ENCODE measurements at regions not wholly inside any gene's neighbourhood (a gene's known extent, or its start where the extent isn't known, plus 50 kb on each side); places are given as distances from the start of the nearest gene placed in this dataset.

DNA sequence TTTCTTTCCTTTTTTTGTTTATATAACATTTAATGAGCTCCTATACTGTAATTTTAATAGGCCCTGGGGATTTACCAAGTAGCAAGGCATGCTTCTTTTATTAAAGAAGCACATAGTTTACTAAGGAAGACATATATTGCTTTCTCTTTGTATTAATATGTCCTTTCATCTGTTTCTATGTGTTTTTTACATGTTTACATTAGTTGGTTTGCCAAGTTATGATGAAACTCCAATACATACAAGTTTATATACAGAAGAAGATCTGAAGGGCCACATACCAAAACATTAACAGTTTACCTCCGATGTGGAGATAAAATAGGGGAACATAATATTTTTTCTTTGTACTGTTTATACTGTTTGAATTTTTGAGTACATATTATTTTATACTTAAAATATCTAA lies 100.9 kb downstream of the LACC1 start:
- no peaks in the 10 kb centered on the region for H3K27me3 ChIP-seq (ENCODE audit: control insufficient read depth in 1 of 2, insufficient read depth in 2 of 2, low read length in 1 of 2)
- H3K9me3 ChIP-seq (ENCODE audit: control insufficient read depth, low read length) = no peaks in the 10 kb centered on the region
- H3K27ac ChIP-seq (ENCODE audit: low read depth in 1 of 2, low read length in 2 of 2) = no peak overlapping the region
- ATAC-seq (ENCODE audit: low FRiP score) = no peak
- intact Hi-C loops (cut with DNase I) = no loop called here
- no peaks in the 10 kb centered on the region for H3K36me3 ChIP-seq (ENCODE audit: control insufficient read depth in 1 of 2, insufficient read depth in 2 of 2, low read length in 1 of 2)
- no peak for DNase-seq
- no peak overlapping the region for H3K4me3 ChIP-seq (ENCODE audit: low read length in 2 of 2)
- WGBS, 2 donors = 86 to 89% methylated on average over 1 of the region's 1 CpG
- H3K4me1 ChIP-seq (ENCODE audit: control insufficient read depth in 1 of 2, insufficient read depth in 2 of 2, low read length in 2 of 2) = no peaks in the 10 kb centered on the region

DNA sequence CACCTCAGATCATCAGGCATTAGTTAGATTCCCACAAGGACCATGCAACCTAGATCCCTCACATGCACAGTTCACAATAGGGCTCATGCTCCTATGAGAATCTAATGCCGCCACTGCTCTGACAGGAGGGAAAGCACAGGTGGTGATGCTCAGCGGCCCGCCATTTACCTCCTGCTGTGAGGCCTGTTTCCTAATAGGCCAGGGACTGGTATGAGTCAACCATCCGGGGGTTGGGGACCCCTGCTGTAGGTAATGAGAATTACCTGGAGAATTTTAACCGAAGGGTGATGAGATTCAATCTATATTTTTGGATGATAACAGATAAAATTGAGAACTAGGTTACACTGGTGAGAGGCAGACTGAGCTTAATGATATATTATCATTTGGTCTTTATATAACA lies 101.4 kb downstream of the LACC1 start:
- H3K9me3 ChIP-seq (ENCODE audit: control insufficient read depth, low read length) = no peaks in the 10 kb centered on the region
- H3K27me3 ChIP-seq (ENCODE audit: control insufficient read depth in 1 of 2, insufficient read depth in 2 of 2, low read length in 1 of 2) = no peaks in the 10 kb centered on the region
- ATAC-seq (ENCODE audit: low FRiP score) (no peak), DNase-seq (no peak)
- H3K4me3 ChIP-seq (ENCODE audit: low read length in 2 of 2) = no peak overlapping the region
- H3K4me1 ChIP-seq (ENCODE audit: control insufficient read depth in 1 of 2, insufficient read depth in 2 of 2, low read length in 2 of 2) = peaks cover 0 to 2% of the 10 kb centered on the region in 2 donors
- no peaks in the 10 kb centered on the region for H3K36me3 ChIP-seq (ENCODE audit: control insufficient read depth in 1 of 2, insufficient read depth in 2 of 2, low read length in 1 of 2)
- no peak overlapping the region for H3K27ac ChIP-seq (ENCODE audit: low read depth in 1 of 2, low read length in 2 of 2)
- WGBS, 2 donors = 93 to 98% methylated on average over 5 of the region's 5 CpGs
- intact Hi-C loops (cut with DNase I) = no loop called here

DNA sequence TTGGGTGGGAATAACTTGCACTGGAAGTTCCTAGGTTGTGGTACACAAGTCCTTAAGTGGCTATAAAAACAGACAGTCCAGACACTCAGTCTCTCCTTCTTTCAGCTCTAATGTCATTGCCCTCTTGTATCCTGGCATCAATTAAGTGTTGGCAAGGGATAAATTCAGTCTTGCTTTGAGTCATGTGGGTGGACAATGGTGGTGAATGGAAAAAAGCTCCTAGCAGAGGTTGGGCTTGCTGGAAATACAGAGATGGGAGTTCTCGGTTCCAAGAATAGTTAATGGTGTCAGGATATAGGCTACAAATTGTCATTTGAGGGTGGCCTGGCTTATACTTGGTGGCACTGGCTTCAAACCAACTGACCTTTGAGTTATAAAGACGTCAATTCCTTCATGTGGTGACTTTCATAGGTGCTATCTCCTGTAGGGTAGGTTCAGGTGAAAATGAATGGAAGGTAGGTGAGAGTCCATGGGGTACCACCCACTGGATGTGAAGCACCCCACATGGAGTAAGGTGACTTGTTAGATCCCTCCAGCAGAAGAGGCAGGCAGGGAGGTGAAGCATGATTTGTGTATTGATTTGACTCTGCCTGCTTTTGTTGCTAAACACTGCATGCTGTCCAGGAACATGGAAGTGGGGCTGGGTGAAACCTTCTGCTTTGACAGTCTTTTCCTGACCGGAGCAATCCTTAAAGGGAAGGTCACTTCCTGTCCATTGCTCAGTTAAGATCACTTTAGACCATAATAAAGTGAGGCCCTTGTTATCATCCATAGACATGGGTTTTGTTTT lies 102.0 kb downstream of the LACC1 start:
- DNase-seq (no peak), ATAC-seq (ENCODE audit: low FRiP score) (no peak)
- Histone ChIP-seq H3K27me3 (ENCODE audit: control insufficient read depth in 1 of 2, insufficient read depth in 2 of 2, low read length in 1 of 2) (no peaks in the 10 kb centered on the region), H3K36me3 (ENCODE audit: control insufficient read depth in 1 of 2, insufficient read depth in 2 of 2, low read length in 1 of 2) (no peaks in the 10 kb centered on the region), H3K27ac (ENCODE audit: low read depth in 1 of 2, low read length in 2 of 2) (no peak overlapping the region), H3K4me3 (ENCODE audit: low read length in 2 of 2) (no peak overlapping the region), H3K9me3 (ENCODE audit: control insufficient read depth, low read length) (no peaks in the 10 kb centered on the region), H3K4me1 (ENCODE audit: control insufficient read depth in 1 of 2, insufficient read depth in 2 of 2, low read length in 2 of 2) (peaks cover 0 to 2% of the 10 kb centered on the region in 2 donors)
- WGBS, 2 donors = 94 to 95% methylated on average over 3 of the region's 3 CpGs
- intact Hi-C loops (cut with DNase I) = no loop called here

DNA sequence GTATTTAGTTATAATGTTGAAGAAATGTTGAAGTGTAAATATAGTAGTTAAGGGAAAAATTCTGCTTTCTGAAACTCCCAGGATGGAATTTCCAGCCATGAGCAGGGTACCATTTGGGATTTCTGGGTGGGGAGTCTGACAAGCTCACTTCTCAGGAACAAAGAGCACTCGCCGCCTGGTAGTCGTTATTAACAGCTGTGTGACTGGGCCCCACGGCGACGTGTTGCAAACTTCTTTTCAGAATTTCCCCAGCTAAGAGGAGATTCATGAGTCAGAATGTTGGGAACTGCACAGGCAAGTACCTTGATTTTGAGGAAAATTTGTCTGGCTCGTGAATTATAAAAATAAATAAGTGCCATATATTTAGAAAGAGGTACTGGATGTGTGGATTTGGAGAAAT lies 103.7 kb downstream of the LACC1 start:
- Histone ChIP-seq H3K4me1 (ENCODE audit: control insufficient read depth in 1 of 2, insufficient read depth in 2 of 2, low read length in 2 of 2) (peaks cover 0 to 2% of the 10 kb centered on the region in 2 donors), H3K27me3 (ENCODE audit: control insufficient read depth in 1 of 2, insufficient read depth in 2 of 2, low read length in 1 of 2) (no peaks in the 10 kb centered on the region), H3K9me3 (ENCODE audit: control insufficient read depth, low read length) (no peaks in the 10 kb centered on the region), H3K36me3 (ENCODE audit: control insufficient read depth in 1 of 2, insufficient read depth in 2 of 2, low read length in 1 of 2) (no peaks in the 10 kb centered on the region), H3K27ac (ENCODE audit: low read depth in 1 of 2, low read length in 2 of 2) (no peak overlapping the region), H3K4me3 (ENCODE audit: low read length in 2 of 2) (no peak overlapping the region)
- 80 to 88% methylated on average over 7 of the region's 7 CpGs for WGBS, 2 donors
- intact Hi-C loops (cut with DNase I) = no loop called here
- DNase-seq (no peak), ATAC-seq (ENCODE audit: low FRiP score) (no peak)

- intact Hi-C loops (cut with DNase I) = no loop called here
- no peak for ATAC-seq (ENCODE audit: low FRiP score)
- Histone ChIP-seq H3K4me1 (ENCODE audit: control insufficient read depth in 1 of 2, insufficient read depth in 2 of 2, low read length in 2 of 2) (peaks cover 0 to 2% of the 10 kb centered on the region in 2 donors), H3K27me3 (ENCODE audit: control insufficient read depth in 1 of 2, insufficient read depth in 2 of 2, low read length in 1 of 2) (no peaks in the 10 kb centered on the region), H3K27ac (ENCODE audit: low read depth in 1 of 2, low read length in 2 of 2) (no peak overlapping the region), H3K9me3 (ENCODE audit: control insufficient read depth, low read length) (no peaks in the 10 kb centered on the region), H3K36me3 (ENCODE audit: control insufficient read depth in 1 of 2, insufficient read depth in 2 of 2, low read length in 1 of 2) (no peaks in the 10 kb centered on the region), H3K4me3 (ENCODE audit: low read length in 2 of 2) (no peak overlapping the region)
- DNase-seq = no peak
- 97 to 99% methylated on average over 2 of the region's 2 CpGs for WGBS, 2 donors
These were observed 104.6 kb downstream of the LACC1 start for GRCh38 chr13:43984292-43984691.

DNA sequence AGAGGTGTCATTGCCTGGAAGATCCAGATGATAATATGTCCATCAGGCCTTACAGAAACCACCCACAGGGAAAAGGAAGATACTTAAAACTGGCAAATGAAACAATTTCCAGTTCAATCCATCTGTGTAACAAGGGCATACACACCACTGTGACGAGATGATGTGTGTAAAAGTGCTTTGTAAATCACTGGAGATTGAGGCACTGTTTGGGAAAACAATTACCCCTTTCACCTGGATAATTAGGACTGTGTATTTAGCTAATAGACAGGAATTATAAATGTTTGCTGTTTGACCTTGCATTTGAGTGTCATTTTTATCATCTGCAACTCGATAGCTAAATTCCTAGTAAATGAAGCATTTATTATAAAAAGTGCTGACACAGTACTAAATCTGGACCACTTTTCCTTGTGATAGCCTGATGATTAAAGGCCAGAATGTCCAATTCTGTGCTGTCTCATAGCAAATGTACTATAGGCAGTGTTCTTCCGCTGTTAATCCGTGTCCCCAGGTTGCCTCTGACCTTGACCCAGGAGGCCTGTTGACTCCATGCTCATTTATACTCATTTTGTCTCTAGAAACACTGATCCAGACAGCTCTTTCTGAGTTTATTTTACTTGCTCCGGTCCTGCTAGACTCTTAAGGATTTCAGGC lies 105.8 kb downstream of the LACC1 start:
- ATAC-seq (ENCODE audit: low FRiP score) (no peak), DNase-seq (no peak)

GRCh38 chr13:43986421-43986981 lies 106.8 kb downstream of the LACC1 start:
- 69 to 82% methylated on average over 3 of the region's 3 CpGs for WGBS, 2 donors
- Histone ChIP-seq H3K4me3 (ENCODE audit: low read length in 2 of 2) (no peak overlapping the region), H3K36me3 (ENCODE audit: control insufficient read depth in 1 of 2, insufficient read depth in 2 of 2, low read length in 1 of 2) (no peaks in the 10 kb centered on the region), H3K9me3 (ENCODE audit: control insufficient read depth, low read length) (no peaks in the 10 kb centered on the region), H3K27me3 (ENCODE audit: control insufficient read depth in 1 of 2, insufficient read depth in 2 of 2, low read length in 1 of 2) (no peaks in the 10 kb centered on the region), H3K27ac (ENCODE audit: low read depth in 1 of 2, low read length in 2 of 2) (no peak overlapping the region), H3K4me1 (ENCODE audit: control insufficient read depth in 1 of 2, insufficient read depth in 2 of 2, low read length in 2 of 2) (peaks cover 0 to 2% of the 10 kb centered on the region in 2 donors)
- no peak for ATAC-seq (ENCODE audit: low FRiP score)
- DNase-seq = no peak
- intact Hi-C loops (cut with DNase I) = no loop called here

More for the DNA sequence above, 105.8 kb downstream of the LACC1 start:
- 66 to 72% methylated on average over 5 of the region's 5 CpGs for whole genome bisulfite sequencing, 2 donors
- H3K27me3 ChIP-seq (ENCODE audit: control insufficient read depth in 1 of 2, insufficient read depth in 2 of 2, low read length in 1 of 2) = no peaks in the 10 kb centered on the region
- peaks cover 0 to 2% of the 10 kb centered on the region in 2 donors for H3K4me1 ChIP-seq (ENCODE audit: control insufficient read depth in 1 of 2, insufficient read depth in 2 of 2, low read length in 2 of 2)
- H3K27ac ChIP-seq (ENCODE audit: low read depth in 1 of 2, low read length in 2 of 2) = no peak overlapping the region
- H3K36me3 ChIP-seq (ENCODE audit: control insufficient read depth in 1 of 2, insufficient read depth in 2 of 2, low read length in 1 of 2) = no peaks in the 10 kb centered on the region
- intact Hi-C loops (cut with DNase I) = no loop called here
- no peaks in the 10 kb centered on the region for H3K9me3 ChIP-seq (ENCODE audit: control insufficient read depth, low read length)
- H3K4me3 ChIP-seq (ENCODE audit: low read length in 2 of 2) = no peak overlapping the region

GRCh38 chr13:43988302-43988701 lies 108.6 kb downstream of the LACC1 start:
- H3K27me3 ChIP-seq (ENCODE audit: control insufficient read depth in 1 of 2, insufficient read depth in 2 of 2, low read length in 1 of 2) = no peaks in the 10 kb centered on the region
- no peaks in the 10 kb centered on the region for H3K36me3 ChIP-seq (ENCODE audit: control insufficient read depth in 1 of 2, insufficient read depth in 2 of 2, low read length in 1 of 2)
- H3K4me3 ChIP-seq (ENCODE audit: low read length in 2 of 2) = no peak overlapping the region
- H3K9me3 ChIP-seq (ENCODE audit: control insufficient read depth, low read length) = no peaks in the 10 kb centered on the region
- H3K27ac ChIP-seq (ENCODE audit: low read depth in 1 of 2, low read length in 2 of 2) = no peak overlapping the region
- ATAC-seq (ENCODE audit: low FRiP score) (no peak), DNase-seq (no peak)
- intact Hi-C loops (cut with DNase I) = no loop called here
- H3K4me1 ChIP-seq (ENCODE audit: control insufficient read depth in 1 of 2, insufficient read depth in 2 of 2, low read length in 2 of 2) = peaks cover 0 to 2% of the 10 kb centered on the region in 2 donors
- 0 to 4% methylated on average over 1 of the region's 1 CpG for WGBS, 2 donors

DNA sequence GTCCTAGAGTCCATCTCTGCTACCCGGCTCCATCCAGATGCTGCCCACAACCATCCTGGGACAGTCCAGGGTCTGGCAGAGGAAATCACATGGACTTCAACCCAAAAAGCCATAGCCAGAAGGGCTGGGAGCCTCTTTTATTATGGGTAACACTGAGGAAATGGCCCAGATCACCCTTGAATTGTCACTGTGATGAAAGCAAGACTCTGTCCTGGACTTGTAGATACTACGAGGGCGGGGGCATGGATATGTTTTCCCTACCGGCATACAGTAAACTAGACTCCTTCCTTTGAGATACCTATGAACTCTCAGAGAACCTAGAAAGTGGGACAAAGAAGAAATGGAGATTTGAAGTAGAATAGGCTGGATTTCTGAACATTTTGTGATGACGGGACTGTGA lies 110.3 kb downstream of the LACC1 start:
- ATAC-seq (ENCODE audit: low FRiP score) = no peak
- H3K4me3 ChIP-seq (ENCODE audit: low read length in 2 of 2) = no peak overlapping the region
- H3K36me3 ChIP-seq (ENCODE audit: control insufficient read depth in 1 of 2, insufficient read depth in 2 of 2, low read length in 1 of 2) = no peaks in the 10 kb centered on the region
- H3K27ac ChIP-seq (ENCODE audit: low read depth in 1 of 2, low read length in 2 of 2) = no peak overlapping the region
- H3K9me3 ChIP-seq (ENCODE audit: control insufficient read depth, low read length) = peaks cover 2% of the 10 kb centered on the region
- H3K27me3 ChIP-seq (ENCODE audit: control insufficient read depth in 1 of 2, insufficient read depth in 2 of 2, low read length in 1 of 2) = no peaks in the 10 kb centered on the region
- intact Hi-C loops (cut with DNase I) = no loop called here
- WGBS, 2 donors = 86 to 88% methylated on average over 5 of the region's 5 CpGs
- peaks cover 0 to 2% of the 10 kb centered on the region in 2 donors for H3K4me1 ChIP-seq (ENCODE audit: control insufficient read depth in 1 of 2, insufficient read depth in 2 of 2, low read length in 2 of 2)
- DNase-seq = no peak
